Heart left ventricle (tissue), 16 donors: ENCODE measurements at regions not wholly inside any gene's neighbourhood (a gene's known extent, or its start where the extent isn't known, plus 50 kb on each side); places are given as distances from the start of the nearest gene placed in this dataset.

ENCODE experiments used
- ATAC-seq, 4 donors: fragments of 200-7000 bp; cut with Tn5 transposase; one replicate each; pipeline ENCODE4 v1.9.1; 2020 to 2022; ENCODE audit warnings: moderate library complexity in 4 of 4, mild to moderate bottlenecking in 3 of 4, moderate number of reproducible peaks in 1 of 4
- DNase-seq, 5 donors: peaks; one replicate each; pipeline ENCODE4 v3.0.0-alpha.2; 2020
- H3K27ac ChIP-seq, 12 donors: fragments of 200-600 bp; sonication (generic) in 4 of 12; one replicate each; pipeline versions ENCODE4 v1.5.0 to v1.8.0; 2016 to 2022; ENCODE audit warnings: mild to moderate bottlenecking in 2 of 12
- H3K27me3 ChIP-seq, 9 donors: fragments of 200-600 bp; sonication (generic) in 2 of 9; one replicate each; pipeline versions ENCODE4 v1.5.1 to v1.8.0; 2016 to 2022; ENCODE audit warnings: mild to moderate bottlenecking in 3 of 9
- H3K36me3 ChIP-seq, 9 donors: fragments of 200-600 bp; sonication (generic) in 2 of 9; one replicate each; pipeline versions ENCODE4 v1.5.0 to v1.8.0; 2018 to 2022; ENCODE audit warnings: mild to moderate bottlenecking in 2 of 9
- H3K4me1 ChIP-seq, 12 donors: fragments of 200-600 bp; sonication (generic) in 4 of 12; one replicate each; pipeline versions ENCODE4 v1.5.0 to v1.8.0; 2016 to 2022; ENCODE audit warnings: mild to moderate bottlenecking in 3 of 12
- H3K4me3 ChIP-seq, 12 donors: fragments of 200-600 bp; sonication (generic) in 4 of 12; one replicate each; pipeline versions ENCODE4 v1.5.0 to v1.8.0; 2017 to 2022; ENCODE audit warnings: mild to moderate bottlenecking in 9 of 12, moderate library complexity in 4 of 12
- H3K9me3 ChIP-seq, 12 donors: fragments of 200-600 bp; sonication (generic) in 4 of 12; one replicate each; pipeline versions ENCODE4 v1.5.0 to v1.8.0; 2016 to 2022; ENCODE audit warnings: mild to moderate bottlenecking in 1 of 12
- CTCF ChIP-seq, 12 donors: fragments of 200-600 bp; sonication (generic) in 4 of 12; IDR thresholded peaks; one replicate each; pipeline versions ENCODE4 v1.5.0 to v1.8.0; 2018 to 2022; ENCODE audit warnings: antibody characterized with exemption in 12 of 12, mild to moderate bottlenecking in 5 of 12
- POLR2A ChIP-seq, 2 donors: fragments of 450-650 bp; IDR thresholded peaks; one replicate each; pipeline ENCODE4 v1.6.1; 2017; ENCODE audit warnings: antibody characterized with exemption in 2 of 2, mild to moderate bottlenecking in 2 of 2, moderate library complexity in 2 of 2
- WGBS, 4 donors: extraction: QIAGEN DNeasy Blood & Tissue Kit in 2 of 4; methylation state at CpG; one replicate each; pipeline versions ENCODE4 v1.1.5 to v1.1.7; 2013 to 2018; 5-methylcytosine and 5-hydroxymethylcytosine counted together
- intact Hi-C, 10 donors: fragments of 100-400 bp; cut with DNase I; formaldehyde crosslinking; loops; one replicate each; pipeline versions ENCODE4 v1.11.1 to v1.14.2; 2022
- donor health status: ischemic (EF 13 %, LVEDD 7.1; RV severe dilation, severe dysfunction).
- donor health status: healthy with polysubstance abuse.
- donor health status: DM: no; HTN: yes; CAD: no.
- donor health status: DM: no; HTN: no; CAD: no.
- donor health status: ischemic (EF 25% LVEDD 6.9; RV normal size, moderate dysfunction).
- donor health status: ischemic (EF 25% LVEDD 5.7; RV mildly dilated, moderate dysfunction).
- donor health status: healthy.
- donor health status: DM: yes; HTN: yes; CAD: no.
- donor health status: ischemic (EF 35%, LVEDD 5.7; RV mildly dilated, moderate dysfunction).
- donor health status: nonischemic (EF 11% LVEDD 7.7; RV severe dilation, severe dysfunction).
- donor health status: DM: yes; HTN: yes; CAD: no.
- donor health status: PGD.
- donor health status: ischemic (EF 29% LVEDD 5.4; RV normal size, mild dysfunction).
- donor health status: nonischemic (EF 23%, LVEDD 6.1; RV moderate dilation, normal function).

GRCh38 chr16:65333283-65333682, 211.4 kb upstream of the CDH11 start:
- H3K4me1 ChIP-seq = no peaks in the 10 kb centered on the region
- no peaks in the 10 kb centered on the region for H3K9me3 ChIP-seq
- H3K36me3 ChIP-seq = no peaks in the 10 kb centered on the region
- intact Hi-C loops = loop anchor here in 1 of 10 donors (10.0 kb wide), 1 partner anchor 198 kb away; no protein-coding TSS in a partner anchor
- 40 to 58% (median 42%) methylated on average over 2 of the region's 2 CpGs for WGBS, 4 donors
- ATAC-seq (no peak), DNase-seq (no peak)
- no peak for TF ChIP-seq POLR2A (IDR thresholded peaks at IDR 0.05)
- no peak for TF ChIP-seq CTCF (IDR thresholded peaks at IDR 0.05)
- no peak overlapping the region for H3K27ac ChIP-seq
- H3K4me3 ChIP-seq = no peak overlapping the region
- no peaks in the 10 kb centered on the region for H3K27me3 ChIP-seq

- TF ChIP-seq CTCF (IDR thresholded peaks at IDR 0.05) (no peak), POLR2A (IDR thresholded peaks at IDR 0.05) (no peak)
- intact Hi-C loops = loop anchor here in 1 of 10 donors (10.0 kb wide), 1 partner anchor 947 kb away; no protein-coding TSS in a partner anchor
- ATAC-seq = no peak
Measured at GRCh38 chr16:65327346-65327745, 205.5 kb upstream of the CDH11 start.

GRCh38 chr16:65323655-65324237, 201.9 kb upstream of the CDH11 start:
- Histone ChIP-seq H3K4me3 (no peak overlapping the region), H3K27me3 (no peaks in the 10 kb centered on the region), H3K4me1 (no peaks in the 10 kb centered on the region), H3K36me3 (no peaks in the 10 kb centered on the region), H3K9me3 (no peaks in the 10 kb centered on the region), H3K27ac (no peak overlapping the region)
- intact Hi-C loops = loop anchor here in 1 of 10 donors (10.0 kb wide), 1 partner anchor 951 kb away; no protein-coding TSS in a partner anchor
- no peak for ATAC-seq
- no peak for TF ChIP-seq POLR2A (IDR thresholded peaks at IDR 0.05)
- TF ChIP-seq CTCF (IDR thresholded peaks at IDR 0.05) = no peak
- WGBS, 4 donors = 59 to 76% (median 73%) methylated on average over 2 of the region's 2 CpGs
- DNase-seq = no peak

More at GRCh38 chr16:65327346-65327745, 205.5 kb upstream of the CDH11 start:
- Histone ChIP-seq H3K4me3 (no peak overlapping the region), H3K27ac (no peak overlapping the region), H3K27me3 (no peaks in the 10 kb centered on the region), H3K9me3 (no peaks in the 10 kb centered on the region), H3K4me1 (no peaks in the 10 kb centered on the region), H3K36me3 (no peaks in the 10 kb centered on the region)
- no peak for DNase-seq
- 23 to 41% (median 37%) methylated on average over 2 of the region's 2 CpGs for WGBS, 4 donors

- no peak for TF ChIP-seq CTCF (IDR thresholded peaks at IDR 0.05)
- TF ChIP-seq POLR2A (IDR thresholded peaks at IDR 0.05) = no peak
- Histone ChIP-seq H3K4me1 (peaks cover 0 to 7% (median 0%) of the 10 kb centered on the region in 12 donors), H3K36me3 (no peaks in the 10 kb centered on the region), H3K9me3 (peaks cover 0 to 13% (median 0%) of the 10 kb centered on the region in 12 donors), H3K27me3 (no peaks in the 10 kb centered on the region), H3K4me3 (no peak overlapping the region), H3K27ac (no peak overlapping the region)
- intact Hi-C loops = loop anchor here in 1 of 10 donors (10.0 kb wide), 3 partner anchors 135 to 955 kb away; partner anchors contain the start of gene CDH11
- 43 to 54% (median 50%) methylated on average over 6 of the region's 6 CpGs for WGBS, 4 donors
- DNase-seq = no peak
- ATAC-seq = no peak
Measured at GRCh38 chr16:65319621-65320231, 197.9 kb upstream of the CDH11 start.
